ENCODE measurements at regions not wholly inside any gene's neighbourhood (a gene's known extent, or its start where the extent isn't known, plus 50 kb on each side); places are given as distances from the start of the nearest gene placed in this dataset.

DNA sequence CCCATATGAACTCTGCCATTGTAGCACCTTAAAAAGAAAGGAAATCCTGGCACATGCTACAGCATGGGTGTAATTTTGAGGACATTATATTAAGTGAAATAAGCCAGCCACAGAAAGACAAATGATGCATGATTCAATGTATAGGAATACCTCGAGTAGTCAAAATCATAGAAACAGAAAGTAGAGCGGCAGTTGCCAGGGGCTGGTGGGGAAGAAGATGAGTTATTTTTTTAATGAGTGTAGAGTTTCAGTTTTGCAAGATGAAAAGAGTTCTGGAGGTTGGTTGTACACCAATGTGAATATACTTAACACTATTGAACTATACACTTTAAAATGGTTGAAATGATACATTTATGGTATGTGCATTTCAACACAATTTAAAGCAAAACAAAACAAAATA, 133.0 kb downstream of the ZDHHC21 start:
- no peak for DNase-seq

DNA sequence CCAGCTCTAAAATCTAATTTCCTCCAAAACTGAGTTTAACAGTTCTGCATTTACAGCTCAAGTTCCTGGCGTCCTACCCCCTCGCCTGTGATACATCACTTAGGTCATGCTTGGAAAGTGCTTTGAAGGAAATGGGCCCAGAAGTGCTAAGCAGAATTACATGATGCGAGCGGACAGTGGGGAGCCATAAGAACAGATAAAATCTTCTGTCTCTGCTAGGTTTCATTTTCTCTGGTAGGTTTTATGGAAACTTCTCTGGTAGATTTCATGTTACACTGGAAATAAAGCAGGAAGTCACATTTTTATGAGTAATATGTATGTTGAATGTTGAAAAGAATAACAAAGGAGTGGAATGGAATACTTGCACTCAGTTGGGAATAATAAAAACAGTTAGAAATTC, 138.3 kb downstream of the ZDHHC21 start:
- DNase-seq, result no peak

DNA sequence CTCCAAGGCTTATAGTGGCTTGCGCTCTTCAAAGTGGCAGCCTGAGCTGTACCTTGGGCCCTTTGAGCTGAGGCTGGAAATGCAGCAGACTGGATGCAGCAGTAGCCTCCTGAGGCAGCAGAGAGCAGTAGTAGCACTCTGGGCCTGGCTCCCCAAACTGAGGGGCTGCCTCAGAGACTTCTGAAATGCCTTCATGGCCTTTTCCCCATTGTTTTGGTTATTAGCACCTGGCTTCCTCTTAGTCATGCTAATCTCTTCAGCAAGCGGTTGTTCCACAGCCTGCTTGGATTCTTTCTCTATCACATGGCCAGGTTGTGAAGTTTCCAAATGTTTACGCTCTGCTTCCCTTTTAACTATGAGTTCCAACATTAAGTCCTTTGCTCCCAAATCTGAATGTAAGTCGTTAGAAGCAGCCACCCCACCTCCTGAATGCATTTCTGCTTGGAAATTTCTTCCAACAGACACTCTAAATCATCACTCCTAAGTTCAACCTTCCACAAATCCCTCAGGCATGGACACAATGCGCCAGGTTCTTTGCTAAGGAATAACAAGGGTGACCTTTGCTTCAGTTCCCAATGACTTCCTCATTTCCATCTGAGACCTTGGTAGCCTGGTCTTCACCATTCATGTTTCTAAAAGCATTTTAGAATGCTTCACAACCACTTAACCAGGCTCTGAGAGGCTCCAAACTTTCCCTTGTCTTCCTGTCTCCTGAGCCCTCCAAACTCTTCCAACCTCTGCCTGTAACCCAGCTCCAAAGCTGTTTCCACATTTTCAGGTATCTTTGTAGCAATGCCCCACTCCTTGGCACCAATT, 145.8 kb downstream of the ZDHHC21 start:
- no peak for DNase-seq

DNA sequence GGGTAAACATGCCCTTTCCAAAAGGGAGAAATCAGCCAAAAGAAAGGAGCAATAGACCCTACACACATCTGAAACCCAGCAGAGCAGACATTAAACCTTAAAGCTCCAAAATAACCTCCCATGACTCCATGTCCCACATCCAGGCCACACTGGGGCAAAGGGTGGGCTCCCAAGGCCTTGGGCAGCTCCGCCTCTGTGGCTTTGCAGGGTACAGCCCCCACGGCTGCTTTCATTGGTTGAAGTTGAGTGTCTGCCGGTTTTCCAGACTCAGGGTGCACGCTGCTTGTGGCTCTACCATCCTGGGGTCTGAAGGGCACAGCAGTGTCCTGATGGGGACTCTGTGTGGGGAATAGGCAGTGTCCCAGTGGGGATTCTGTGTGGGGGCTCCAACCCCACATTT, 146.5 kb downstream of the ZDHHC21 start:
- DNase-seq, result no peak

DNA sequence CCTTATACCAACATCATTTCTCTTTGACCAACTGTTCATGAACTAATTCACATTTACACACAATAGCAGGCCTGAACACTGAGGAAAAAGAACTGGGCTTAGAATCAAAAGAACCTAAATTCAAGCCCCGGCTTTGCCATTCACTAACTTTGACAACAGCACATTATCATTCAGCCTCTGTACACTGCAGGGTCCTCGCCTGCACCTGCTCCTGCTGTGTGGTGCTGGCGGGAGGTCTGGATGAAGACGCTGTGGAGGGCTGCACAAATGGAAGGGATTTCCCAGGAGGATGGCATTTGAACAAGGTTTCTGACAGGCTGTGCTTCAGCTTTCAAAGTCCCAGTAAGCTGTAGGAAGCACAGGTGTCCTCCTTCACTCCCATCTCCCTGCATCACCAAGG, 151.2 kb downstream of the ZDHHC21 start:
- peak; percentile 68 for DNase-seq

DNA sequence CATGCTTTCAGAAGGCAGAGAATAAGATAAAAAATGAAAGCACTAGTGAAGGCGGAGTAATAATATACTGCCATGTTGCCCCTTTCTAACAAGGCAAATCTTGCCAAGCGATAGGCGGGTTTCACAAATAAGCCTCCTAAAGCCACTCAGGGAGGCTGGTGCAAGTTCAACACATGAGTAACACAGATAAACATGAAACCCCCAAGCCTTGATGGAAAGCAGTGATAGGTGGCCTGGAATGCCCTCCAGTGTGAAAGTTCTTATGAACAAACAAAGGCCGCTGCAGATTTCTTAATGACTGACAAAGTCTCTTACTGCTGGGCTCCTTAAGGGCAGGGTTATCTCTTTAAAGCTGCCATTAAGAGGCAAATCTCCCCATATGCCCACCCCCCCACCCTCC, 154.7 kb downstream of the ZDHHC21 start:
- DNase-seq, result no peak

DNA sequence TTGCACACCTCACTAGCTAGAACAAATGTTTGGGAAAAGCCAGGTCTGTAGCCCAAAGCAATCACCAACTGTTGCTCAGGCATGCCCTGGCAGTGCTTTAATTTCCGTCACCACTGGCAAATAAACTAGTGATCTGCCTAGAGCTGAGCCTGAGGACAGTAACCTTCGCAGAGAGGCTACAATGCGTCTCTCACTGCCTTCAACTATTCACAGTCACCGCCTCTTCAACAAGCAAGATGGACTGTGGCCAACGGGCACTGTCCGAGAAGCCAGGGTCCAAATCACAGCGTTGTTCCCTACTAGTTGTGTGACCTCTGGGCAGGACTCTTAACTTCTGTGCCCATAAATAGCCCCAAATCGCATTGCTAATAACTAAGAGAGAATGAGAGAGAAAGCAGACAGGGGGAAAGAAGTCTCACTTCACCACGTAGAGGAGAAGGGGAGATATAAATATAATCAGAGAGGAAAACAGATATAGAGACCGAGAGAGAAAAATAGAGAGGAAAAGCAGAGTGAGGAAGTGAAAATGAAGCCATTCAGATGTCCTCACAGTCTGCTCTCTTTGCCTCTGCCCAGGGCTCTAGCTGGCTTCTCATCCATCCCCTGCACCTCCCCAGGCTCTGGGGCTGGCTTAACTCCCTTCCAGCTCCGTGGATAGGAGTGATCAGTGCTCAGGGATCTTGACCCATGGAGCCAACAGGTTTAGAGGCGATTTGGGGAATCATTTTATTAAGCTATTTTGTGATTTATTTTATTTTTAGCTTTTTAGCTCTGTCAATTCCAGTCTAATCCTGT, 157.9 kb downstream of the ZDHHC21 start:
- DNase-seq, result no peak

DNA sequence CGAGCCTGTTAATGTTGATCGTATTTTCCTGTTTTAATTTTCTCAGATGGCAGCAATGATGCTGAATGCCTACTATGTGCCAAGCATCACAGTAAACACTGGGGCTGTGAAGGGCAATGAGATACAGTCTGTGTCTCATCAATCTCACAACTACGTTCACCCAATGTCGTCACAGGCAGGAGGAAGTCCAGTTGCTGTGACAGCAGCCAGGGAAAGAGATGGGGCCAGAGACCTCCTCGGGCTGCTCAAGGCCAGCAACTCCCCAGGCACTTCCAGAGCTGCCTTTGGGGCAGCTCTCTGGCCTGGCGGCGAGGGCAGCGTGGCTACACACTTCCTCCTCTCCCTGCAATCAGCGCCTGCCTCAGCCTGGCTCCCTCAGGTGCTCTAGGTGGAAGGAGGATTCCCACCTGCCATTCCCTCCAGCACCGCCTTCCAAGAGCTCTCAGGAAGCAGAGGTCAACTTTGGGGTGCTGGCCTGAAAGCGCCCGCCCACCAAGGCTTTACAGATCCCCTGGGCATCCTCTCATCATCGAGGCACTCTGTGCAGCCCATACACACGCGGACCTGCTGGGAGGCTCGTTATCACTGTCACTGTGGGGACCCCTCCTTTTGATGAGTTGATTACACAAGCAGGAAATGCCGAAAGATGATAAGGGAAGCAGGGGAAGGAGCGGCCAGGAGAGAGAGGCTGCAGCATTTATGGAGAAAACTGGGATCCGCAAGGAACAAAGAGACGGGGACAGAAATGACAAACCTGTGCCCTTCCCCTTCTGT, 159.2 kb downstream of the ZDHHC21 start:
- DNase-seq, result no peak

DNA sequence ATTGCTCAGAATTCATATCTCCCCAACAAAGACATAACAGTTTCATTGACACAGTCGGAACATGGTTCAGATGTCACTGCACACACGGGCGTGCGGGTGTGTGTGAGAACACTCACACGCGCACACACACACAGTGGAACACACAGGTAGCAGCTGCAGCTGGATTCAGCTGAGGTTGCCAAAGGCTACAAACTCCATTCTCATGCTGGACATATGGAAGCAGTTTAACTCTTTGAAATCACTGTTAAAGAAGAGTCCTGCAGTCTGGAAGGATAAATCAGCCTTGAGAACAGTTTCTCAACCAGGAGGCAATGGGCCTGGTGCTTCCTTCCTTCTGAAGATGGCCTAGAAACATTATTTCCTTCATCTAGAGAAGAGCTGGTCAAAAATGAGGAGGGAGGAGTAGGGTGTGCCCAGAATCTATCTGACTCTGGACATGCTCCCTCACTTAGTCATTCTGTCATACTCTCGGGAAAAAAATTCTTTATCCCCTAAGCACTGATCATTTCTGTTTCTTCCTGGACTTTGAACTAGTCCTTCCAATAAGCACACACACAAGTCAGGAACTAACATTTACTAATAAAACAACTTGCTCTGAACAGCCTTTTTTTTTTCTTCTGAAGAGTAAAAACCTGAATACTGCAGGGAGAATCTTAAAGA, 160.6 kb downstream of the ZDHHC21 start:
- DNase-seq, result no peak

DNA sequence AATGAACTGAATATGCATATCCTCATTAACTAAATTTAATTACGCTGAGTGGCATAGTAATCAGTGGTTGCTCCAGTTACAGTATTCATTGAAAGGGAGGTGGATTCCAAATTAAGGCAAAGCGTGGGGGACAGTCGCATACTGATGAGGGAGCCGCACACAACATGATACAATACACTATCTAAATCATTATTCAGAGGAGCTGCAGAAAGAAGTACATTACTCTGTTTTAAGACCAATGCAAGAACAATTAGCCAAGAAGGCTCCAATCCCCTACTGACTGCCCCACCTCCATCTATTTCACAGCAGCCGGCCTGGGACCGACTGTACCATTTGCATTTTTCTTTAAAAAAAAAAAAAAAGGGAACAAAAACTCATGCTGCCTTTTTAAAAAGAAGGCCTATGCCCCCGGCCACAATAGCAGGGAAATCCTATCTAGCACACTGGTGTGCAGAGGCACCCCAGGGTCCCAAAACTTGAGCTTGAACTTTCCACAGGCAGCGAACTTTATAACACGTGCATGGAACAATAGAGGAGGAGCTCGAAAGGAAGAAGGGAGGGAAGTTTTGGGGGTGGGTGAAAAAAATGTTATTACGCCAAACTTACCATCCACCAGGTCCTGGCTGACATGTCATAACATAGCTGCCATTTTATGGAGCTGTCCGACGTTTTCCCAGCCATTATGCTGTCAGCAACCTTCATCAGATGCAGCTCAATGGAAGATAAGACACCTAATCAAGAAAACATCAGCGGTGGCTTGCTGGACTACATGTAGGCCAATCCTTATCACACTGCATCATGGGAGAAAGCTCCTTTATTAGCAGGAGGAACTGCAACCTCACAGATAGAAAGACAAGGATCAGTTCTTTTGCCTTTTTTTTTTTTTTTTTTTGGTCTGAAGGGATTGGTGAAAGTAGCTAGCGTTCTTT, 161.6 kb downstream of the ZDHHC21 start:
- no peak for DNase-seq

DNA sequence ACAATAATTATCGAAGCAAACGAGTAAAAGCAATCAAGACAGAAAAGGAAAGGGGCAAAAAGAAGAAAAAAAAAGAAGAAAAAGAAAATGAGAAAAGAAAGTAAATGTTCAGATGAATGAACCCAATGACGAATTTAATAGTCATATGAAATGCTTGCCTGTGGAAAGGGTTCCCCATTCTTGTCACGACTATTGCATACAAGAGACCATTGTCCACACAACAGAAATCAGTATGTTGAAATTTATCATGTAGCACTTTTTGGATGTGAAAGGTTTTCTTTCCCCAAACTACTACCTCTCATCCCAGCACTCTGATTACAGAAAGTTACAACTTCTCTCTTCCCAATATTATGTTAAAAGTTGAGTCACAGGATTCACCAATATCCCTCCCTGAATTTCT, 162.4 kb downstream of the ZDHHC21 start:
- DNase-seq, result no peak

DNA sequence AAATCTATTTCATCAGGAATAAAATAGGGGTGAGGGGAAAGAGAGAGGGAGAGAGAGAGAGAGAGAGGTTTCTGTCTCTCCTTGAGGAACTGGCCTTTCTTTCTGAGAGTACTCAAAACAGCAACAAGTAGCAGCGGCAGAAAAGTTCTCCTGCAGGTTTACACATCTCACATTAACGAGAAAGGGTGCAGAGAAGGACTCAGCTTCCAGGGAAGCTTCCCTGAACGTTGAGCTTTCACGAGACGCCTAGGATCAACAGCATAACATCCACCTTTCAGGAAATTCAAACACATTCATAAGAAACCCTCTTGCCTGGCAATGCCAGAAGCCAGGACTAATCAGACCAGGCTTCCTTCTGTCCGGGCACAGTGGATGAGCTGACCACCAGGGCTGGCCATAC, 162.9 kb downstream of the ZDHHC21 start:
- DNase-seq, result no peak

DNA sequence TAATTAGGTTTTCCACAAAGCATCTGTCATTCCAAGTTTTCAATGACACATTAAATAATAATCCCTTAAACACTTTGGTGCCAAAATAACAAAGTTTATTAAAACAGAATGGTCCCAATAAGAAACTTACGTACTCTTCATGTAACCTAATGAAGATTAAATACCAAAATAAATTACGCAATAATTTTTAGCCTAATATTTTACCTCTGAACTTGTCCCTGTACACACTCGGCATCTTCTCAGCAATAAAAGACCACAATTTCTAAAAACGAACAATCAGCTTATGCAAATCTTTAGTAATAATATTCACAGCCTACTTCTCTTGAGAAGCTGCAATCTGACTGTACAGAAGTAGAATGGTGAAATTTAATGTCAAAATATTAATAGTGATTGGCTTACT, 163.6 kb downstream of the ZDHHC21 start:
- DNase-seq, result no peak

DNA sequence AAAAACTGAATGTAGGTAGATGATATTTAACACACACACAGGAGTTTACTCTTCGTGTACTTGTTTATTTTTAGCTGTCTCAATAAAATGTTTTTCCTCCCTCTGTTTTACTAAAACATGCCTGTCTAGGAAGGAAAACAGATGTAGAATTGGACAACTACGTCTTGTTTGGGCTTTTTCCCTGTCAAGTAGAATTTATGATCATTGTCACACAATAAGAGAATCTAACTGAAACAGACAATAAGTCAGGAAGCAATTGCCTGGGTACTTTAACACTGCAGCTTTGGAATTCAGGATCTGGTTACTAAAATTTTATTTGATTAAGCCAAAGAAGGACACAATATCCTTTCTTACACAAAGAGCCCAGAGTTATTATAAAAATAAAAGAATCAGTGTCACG, 164.2 kb downstream of the ZDHHC21 start:
- DNase-seq, result no peak

DNA sequence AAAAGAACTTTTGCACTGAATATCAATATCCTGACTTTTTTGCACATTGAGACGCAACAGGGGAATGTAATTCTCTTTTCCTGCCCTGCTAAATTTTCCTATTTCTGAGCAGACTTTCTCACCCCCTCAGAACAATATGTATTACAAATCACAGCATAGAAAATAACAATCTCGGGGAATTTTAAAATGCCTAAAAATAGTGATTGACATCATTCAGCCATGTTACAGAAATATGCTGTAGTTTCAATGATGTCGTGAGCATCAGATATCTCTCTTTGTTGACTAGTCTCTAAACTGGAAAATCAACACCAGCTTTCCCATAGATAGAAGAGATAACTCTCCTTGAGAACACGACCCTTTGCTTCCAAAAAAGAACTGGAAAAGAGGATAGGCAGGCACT, 166.7 kb downstream of the ZDHHC21 start:
- no peak for DNase-seq

DNA sequence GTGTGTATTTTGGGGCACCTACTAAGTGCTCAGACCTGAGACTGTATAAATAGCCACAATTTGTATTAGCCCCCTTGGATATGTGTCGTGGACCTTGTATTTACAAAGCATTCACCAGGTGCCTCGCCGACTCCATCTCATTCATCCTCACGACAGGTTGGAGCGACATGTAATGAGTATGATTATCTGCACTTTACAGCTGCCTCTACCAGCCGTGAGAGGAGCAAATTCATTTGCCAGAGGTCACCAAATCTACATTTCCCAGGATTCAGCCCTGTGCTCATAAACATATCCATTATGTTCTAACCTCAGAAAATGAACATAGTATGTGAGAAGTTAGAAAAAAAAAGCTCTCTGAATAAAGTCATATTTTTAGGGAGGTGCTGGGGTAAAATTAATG, 167.4 kb downstream of the ZDHHC21 start:
- DNase-seq, result no peak

DNA sequence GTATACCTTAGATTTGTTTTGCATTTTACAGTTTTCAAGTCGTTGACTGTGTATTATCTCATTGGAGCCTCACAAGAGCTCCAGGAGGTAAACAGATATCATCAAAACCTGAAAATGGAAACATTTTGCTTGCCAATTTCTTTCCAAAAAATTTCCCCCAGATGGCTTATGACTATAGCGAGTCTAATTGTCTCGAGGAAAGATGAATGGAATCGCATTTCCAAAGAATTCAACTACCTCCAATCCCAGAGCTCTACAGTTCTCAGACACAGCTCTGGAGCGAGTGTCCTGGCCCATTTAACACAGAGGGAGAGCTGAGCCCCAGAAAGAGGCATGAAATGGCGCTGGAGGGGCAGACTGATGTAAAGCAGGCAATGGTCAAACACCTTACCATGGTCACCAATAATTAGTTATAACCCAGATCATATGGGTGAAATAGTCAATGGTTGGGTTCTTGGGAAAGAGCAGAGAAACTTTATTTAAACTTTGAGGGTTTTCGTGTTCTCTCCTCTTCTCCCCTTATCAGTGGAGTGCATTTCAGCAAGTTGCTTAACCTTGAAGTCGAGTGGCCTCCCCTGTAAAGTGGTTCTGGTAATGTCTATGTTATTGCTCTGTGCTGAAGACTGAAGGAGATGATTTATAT, 168.2 kb downstream of the ZDHHC21 start:
- DNase-seq, result no peak

DNA sequence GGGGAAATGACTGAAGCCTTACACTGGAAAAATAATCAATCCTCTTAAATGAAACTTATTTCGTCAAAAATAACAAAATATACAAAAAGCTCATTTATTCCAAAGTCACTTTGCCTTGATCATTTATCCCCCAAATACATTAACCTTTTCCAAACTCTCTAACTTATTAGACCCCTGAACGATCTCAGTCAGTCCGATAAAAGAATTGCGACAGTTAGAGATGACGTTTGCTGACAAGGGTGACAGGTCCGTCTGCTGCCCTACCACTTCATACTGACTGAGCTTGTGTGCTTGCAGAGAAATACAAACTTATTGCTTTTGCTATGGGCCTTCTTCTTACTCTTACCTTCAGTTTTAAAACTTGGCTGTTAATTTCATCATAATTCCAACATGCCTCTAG, 169.7 kb downstream of the ZDHHC21 start:
- no peak for DNase-seq

DNA sequence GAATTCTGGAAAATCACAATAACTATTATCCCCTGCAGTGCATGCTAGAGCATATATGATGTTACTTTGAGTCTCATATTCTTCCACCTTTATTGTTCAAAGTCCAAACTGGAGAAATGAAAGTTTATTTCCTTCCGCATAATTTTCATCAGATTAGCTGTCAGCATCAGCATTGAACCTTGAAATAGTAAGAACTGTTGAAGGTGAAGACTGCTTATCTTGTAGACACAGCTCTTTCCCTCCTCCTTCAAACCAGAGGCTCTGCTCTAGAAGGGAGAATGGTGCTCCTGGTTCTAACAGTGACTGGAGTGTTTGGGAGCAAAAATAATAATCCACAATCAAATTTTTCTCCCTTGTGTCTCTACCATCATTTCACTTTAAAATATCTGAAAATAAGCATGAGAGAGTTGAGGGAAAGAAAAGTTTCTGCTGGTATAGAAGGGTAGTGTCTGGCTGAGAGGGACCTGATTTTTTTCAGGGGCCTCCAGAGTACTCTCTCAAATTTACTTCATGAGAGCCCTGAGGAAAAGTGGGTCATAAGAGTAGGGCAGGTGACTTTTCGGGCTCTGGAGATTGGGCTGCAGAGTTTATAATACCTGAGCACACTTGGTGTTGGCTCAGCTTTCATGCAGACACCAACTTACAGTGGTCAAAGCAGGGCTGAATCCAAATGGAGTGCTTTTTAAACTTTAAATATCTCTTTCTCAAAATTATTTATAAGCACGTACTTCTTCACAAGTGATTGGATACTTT, 170.4 kb downstream of the ZDHHC21 start:
- DNase-seq, result no peak

DNA sequence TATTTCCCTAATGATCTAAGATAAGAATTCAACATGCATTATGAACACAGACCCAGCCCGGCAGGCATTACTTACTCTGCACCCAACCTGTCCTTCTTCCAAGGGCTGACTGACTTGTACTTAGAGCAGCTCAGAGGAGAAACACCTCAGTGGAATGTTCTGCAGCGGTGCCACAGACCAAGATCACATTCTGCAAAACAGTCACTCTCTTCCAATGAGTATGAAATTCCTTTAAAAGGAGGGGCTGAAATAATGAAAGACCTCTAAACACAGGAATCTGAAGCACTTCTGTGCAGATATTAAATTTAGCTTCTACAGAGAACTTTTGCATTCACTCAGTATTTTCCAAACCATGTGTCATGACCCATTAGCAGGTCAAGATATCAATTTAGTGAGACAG, 172.9 kb downstream of the ZDHHC21 start:
- DNase-seq, result no peak
